Adrenal gland (tissue), 5 donors: ENCODE measurements at regions not wholly inside any gene's neighbourhood (a gene's known extent, or its start where the extent isn't known, plus 50 kb on each side); places are given as distances from the start of the nearest gene placed in this dataset.

Experiments
- POLR2A ChIP-seq, 2 donors: fragments of 450-650 bp; IDR thresholded peaks; one replicate each; pipeline ENCODE4 v1.6.1; 2017; ENCODE audit warnings: antibody characterized with exemption in 2 of 2, mild to moderate bottlenecking in 2 of 2, moderate library complexity in 1 of 2
- TF ChIP-seq, protein P1 (sequence below), 6 experiments: fragments of 450-650 bp in 4 of 6; fragments of 200-600 bp in 2 of 6; sonication (generic) in 1 of 6; IDR thresholded peaks; 1 replicate in 5 of 6; 2 replicates in 1 of 6; pipeline versions ENCODE4 v1.5.1 to v1.8.0; 2016 to 2021; ENCODE audit warnings: antibody characterized with exemption in 6 of 6, mild to moderate bottlenecking in 2 of 6, moderate library complexity in 1 of 6
- donor health status: DM: no; HTN: no; CAD: no.

DNA sequence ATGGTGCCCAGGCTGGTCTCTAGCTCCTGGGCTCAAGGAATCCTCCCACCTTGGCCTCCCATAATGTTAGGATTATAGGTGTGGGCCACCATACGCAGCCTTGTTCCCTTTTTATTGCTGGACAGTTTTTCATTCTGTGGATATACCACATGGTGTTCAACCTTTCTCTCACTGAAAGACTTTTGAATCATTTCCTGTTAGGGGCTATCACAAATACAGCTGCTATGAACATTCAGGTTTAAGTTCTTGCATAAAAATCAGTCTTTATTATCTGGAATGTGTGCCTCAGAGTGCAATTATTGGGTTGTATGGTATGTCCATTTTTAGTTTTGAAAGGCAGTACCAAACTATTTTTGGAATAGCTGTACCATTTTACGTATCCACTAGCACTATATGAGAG is 647.2 kb downstream of the LIG4 start:
- TF ChIP-seq, protein P1, sequence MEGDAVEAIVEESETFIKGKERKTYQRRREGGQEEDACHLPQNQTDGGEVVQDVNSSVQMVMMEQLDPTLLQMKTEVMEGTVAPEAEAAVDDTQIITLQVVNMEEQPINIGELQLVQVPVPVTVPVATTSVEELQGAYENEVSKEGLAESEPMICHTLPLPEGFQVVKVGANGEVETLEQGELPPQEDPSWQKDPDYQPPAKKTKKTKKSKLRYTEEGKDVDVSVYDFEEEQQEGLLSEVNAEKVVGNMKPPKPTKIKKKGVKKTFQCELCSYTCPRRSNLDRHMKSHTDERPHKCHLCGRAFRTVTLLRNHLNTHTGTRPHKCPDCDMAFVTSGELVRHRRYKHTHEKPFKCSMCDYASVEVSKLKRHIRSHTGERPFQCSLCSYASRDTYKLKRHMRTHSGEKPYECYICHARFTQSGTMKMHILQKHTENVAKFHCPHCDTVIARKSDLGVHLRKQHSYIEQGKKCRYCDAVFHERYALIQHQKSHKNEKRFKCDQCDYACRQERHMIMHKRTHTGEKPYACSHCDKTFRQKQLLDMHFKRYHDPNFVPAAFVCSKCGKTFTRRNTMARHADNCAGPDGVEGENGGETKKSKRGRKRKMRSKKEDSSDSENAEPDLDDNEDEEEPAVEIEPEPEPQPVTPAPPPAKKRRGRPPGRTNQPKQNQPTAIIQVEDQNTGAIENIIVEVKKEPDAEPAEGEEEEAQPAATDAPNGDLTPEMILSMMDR (IDR thresholded peaks at IDR 0.05): no peak
- no peak for TF ChIP-seq POLR2A (IDR thresholded peaks at IDR 0.05)
